ENCODE measurements at regions not wholly inside any gene's neighbourhood (a gene's known extent, or its start where the extent isn't known, plus 50 kb on each side); places are given as distances from the start of the nearest gene placed in this dataset.
A peak's percentile ranks its signal among the peaks of the same experiment; 100 is the strongest.

GRCh38 chr9:31969552-31969951 lies 414.9 kb upstream of the ACO1 start:
- no peak for TF ChIP-seq CTCF (conservative IDR thresholded peaks at IDR 0.05; ENCODE audit: low read depth, low read length)
- no peak for DNase-seq (ENCODE audit: low read depth)

GRCh38 chr9:31983895-31984294 lies 400.5 kb upstream of the ACO1 start:
- H3K4me3 ChIP-seq (ENCODE audit: low read depth, low read length), result no peak overlapping the region
- no peak for DNase-seq (ENCODE audit: low read depth)
- TF ChIP-seq CTCF (conservative IDR thresholded peaks at IDR 0.05; ENCODE audit: low read depth, low read length), result no peak

More at GRCh38 chr9:31969552-31969951, 414.9 kb upstream of the ACO1 start:
- no peak overlapping the region for H3K4me3 ChIP-seq (ENCODE audit: low read depth, low read length)

- no peak overlapping the region for H3K4me3 ChIP-seq (ENCODE audit: low read depth, low read length)
- TF ChIP-seq CTCF (conservative IDR thresholded peaks at IDR 0.05; ENCODE audit: low read depth, low read length), result no peak
Measured at GRCh38 chr9:31996331-31996730, 388.1 kb upstream of the ACO1 start.

GRCh38 chr9:32004431-32005076 lies 379.9 kb upstream of the ACO1 start:
- no peak for DNase-seq (ENCODE audit: low read depth)
- no peak for TF ChIP-seq CTCF (conservative IDR thresholded peaks at IDR 0.05; ENCODE audit: low read depth, low read length)
- H3K4me3 ChIP-seq (ENCODE audit: low read depth, low read length), result no peak overlapping the region

More at GRCh38 chr9:31996331-31996730, 388.1 kb upstream of the ACO1 start:
- peak; percentile 2 for DNase-seq (ENCODE audit: low read depth)

GRCh38 chr9:32010322-32010721 lies 374.1 kb upstream of the ACO1 start:
- TF ChIP-seq CTCF (conservative IDR thresholded peaks at IDR 0.05; ENCODE audit: low read depth, low read length), result no peak
- DNase-seq (ENCODE audit: low read depth), result no peak
- no peak overlapping the region for H3K4me3 ChIP-seq (ENCODE audit: low read depth, low read length)

- DNase-seq (ENCODE audit: low read depth), result no peak
- no peak for TF ChIP-seq CTCF (conservative IDR thresholded peaks at IDR 0.05; ENCODE audit: low read depth, low read length)
- H3K4me3 ChIP-seq (ENCODE audit: low read depth, low read length), result no peak overlapping the region
Measured at GRCh38 chr9:32011049-32011448, 373.4 kb upstream of the ACO1 start.

- TF ChIP-seq CTCF (conservative IDR thresholded peaks at IDR 0.05; ENCODE audit: low read depth, low read length), result no peak
- no peak overlapping the region for H3K4me3 ChIP-seq (ENCODE audit: low read depth, low read length)
- DNase-seq (ENCODE audit: low read depth), result no peak
Measured at GRCh38 chr9:32015795-32016194, 368.6 kb upstream of the ACO1 start.

Measured in choroid plexus epithelial cell (primary cell).